HG02970 (cell line): ENCODE measurements at regions not wholly inside any gene's neighbourhood (a gene's known extent, or its start where the extent isn't known, plus 50 kb on each side); places are given as distances from the start of the nearest gene placed in this dataset.

Source experiments
- ATAC-seq: cut with Tn5 transposase; IDR thresholded peaks from one replicate; pipeline ENCODE4 v1.9.1; 2021; ENCODE audit warnings: mild to moderate bottlenecking, moderate library complexity, moderate number of reproducible peaks; ENCODE audit not compliant: unreplicated experiment, low FRiP score

- ATAC-seq = no peak
These were observed 301.0 kb upstream of the HS6ST1 start for GRCh38 chr2:128619471-128620325.

GRCh38 chr2:128621074-128621473 is 302.4 kb upstream of the HS6ST1 start:
- ATAC-seq = no peak

GRCh38 chr2:128622371-128622770 is 303.7 kb upstream of the HS6ST1 start:
- no peak for ATAC-seq

GRCh38 chr2:128622955-128623620 is 304.4 kb upstream of the HS6ST1 start:
- no peak for ATAC-seq

GRCh38 chr2:128623776-128624761 is 305.4 kb upstream of the HS6ST1 start:
- ATAC-seq = no peak

GRCh38 chr2:128624956-128625355 is 306.3 kb upstream of the HS6ST1 start:
- no peak for ATAC-seq

- no peak for ATAC-seq
These were observed 306.8 kb upstream of the HS6ST1 start for GRCh38 chr2:128625421-128625820.

- no peak for ATAC-seq
These were observed 307.5 kb upstream of the HS6ST1 start for GRCh38 chr2:128625963-128626759.

GRCh38 chr2:128626760-128627511 is 308.3 kb upstream of the HS6ST1 start:
- ATAC-seq = no peak

- no peak for ATAC-seq
These were observed 309.5 kb upstream of the HS6ST1 start for GRCh38 chr2:128628206-128628605.

- no peak for ATAC-seq
These were observed 310.3 kb upstream of the HS6ST1 start for GRCh38 chr2:128628996-128629395.

GRCh38 chr2:128630974-128631697 is 312.5 kb upstream of the HS6ST1 start:
- no peak for ATAC-seq

- ATAC-seq = no peak
These were observed 313.2 kb upstream of the HS6ST1 start for GRCh38 chr2:128631698-128632500.

- ATAC-seq = no peak
These were observed 313.8 kb upstream of the HS6ST1 start for GRCh38 chr2:128632501-128632800.

GRCh38 chr2:128633501-128633900 is 314.8 kb upstream of the HS6ST1 start:
- ATAC-seq = no peak

GRCh38 chr2:128635361-128635900 is 316.8 kb upstream of the HS6ST1 start:
- no peak for ATAC-seq

GRCh38 chr2:128636802-128637147 is 318.1 kb upstream of the HS6ST1 start:
- ATAC-seq = no peak
